H9 (cell line): ENCODE measurements at regions not wholly inside any gene's neighbourhood (a gene's known extent, or its start where the extent isn't known, plus 50 kb on each side); places are given as distances from the start of the nearest gene placed in this dataset.

ENCODE experiments used
- DNase-seq: peaks from one replicate; pipeline ENCODE4 v3.0.0-alpha.2; 2017
- H2AFZ ChIP-seq: one replicate; pipeline ENCODE4 v1.6.1; 2013; ENCODE audit warnings: mild to moderate bottlenecking, low read length, control low read depth, moderate library complexity
- H2AK5ac ChIP-seq: 2 replicates; pipeline ENCODE4 v1.6.1; 2013; ENCODE audit warnings: low read length, control low read depth, mixed read lengths; ENCODE audit not compliant: insufficient read length
- H2BK120ac ChIP-seq: one replicate; pipeline ENCODE4 v1.6.1; 2013; ENCODE audit warnings: low read depth, mild to moderate bottlenecking, low read length, control low read depth, inconsistent platforms; ENCODE audit not compliant: poor library complexity, severe bottlenecking
- H2BK12ac ChIP-seq: 2 replicates; pipeline ENCODE4 v1.6.1; 2013; ENCODE audit warnings: low read length, control low read depth, mixed read lengths, low read depth; ENCODE audit not compliant: insufficient read length
- H2BK15ac ChIP-seq: 2 replicates; pipeline ENCODE4 v1.6.1; 2013; ENCODE audit warnings: low read depth, low read length, control low read depth
- H2BK20ac ChIP-seq: one replicate; pipeline ENCODE4 v1.6.1; 2013; ENCODE audit warnings: low read depth, mild to moderate bottlenecking, low read length, control low read depth, inconsistent platforms; ENCODE audit not compliant: poor library complexity, severe bottlenecking
- H2BK5ac ChIP-seq: 2 replicates; pipeline ENCODE4 v1.6.1; 2013; ENCODE audit warnings: low read length, control low read depth, mixed read lengths; ENCODE audit not compliant: insufficient read length
- H3K14ac ChIP-seq: 2 replicates; pipeline ENCODE4 v1.6.1; 2013; ENCODE audit warnings: low read length, control low read depth; ENCODE audit not compliant: insufficient read depth
- H3K18ac ChIP-seq: 2 replicates; pipeline ENCODE4 v1.6.1; 2013; ENCODE audit warnings: low read depth, mild to moderate bottlenecking, mixed read lengths, low read length, control low read depth; ENCODE audit not compliant: insufficient read length
- H3K23ac ChIP-seq: 2 replicates; pipeline ENCODE4 v1.6.1; 2013; ENCODE audit warnings: low read length, control low read depth, mixed read lengths, low read depth; ENCODE audit not compliant: insufficient read length
- H3K23me2 ChIP-seq: 2 replicates; pipeline ENCODE4 v1.6.1; 2013; ENCODE audit warnings: low read depth, mild to moderate bottlenecking, mixed read lengths, low read length, control low read depth; ENCODE audit not compliant: insufficient read length, poor library complexity, severe bottlenecking
- H3K27ac ChIP-seq: 2 replicates; pipeline ENCODE4 v1.5.1; 2013; ENCODE audit warnings: low read length, control low read depth, mixed read lengths, low read depth; ENCODE audit not compliant: insufficient read length
- H3K27me3 ChIP-seq: 2 replicates; pipeline ENCODE4 v1.6.1; 2013; ENCODE audit warnings: low read length, control low read depth, inconsistent platforms; ENCODE audit not compliant: insufficient read depth
- H3K4ac ChIP-seq: 2 replicates; pipeline ENCODE4 v1.6.1; 2013; ENCODE audit warnings: low read depth, mild to moderate bottlenecking, control low read depth, inconsistent platforms, low read length, moderate library complexity
- H3K4me1 ChIP-seq: 2 replicates; pipeline ENCODE4 v1.6.1; 2013; ENCODE audit warnings: low read length, control low read depth, inconsistent platforms; ENCODE audit not compliant: insufficient read depth
- H3K4me2 ChIP-seq: 2 replicates; pipeline ENCODE4 v1.6.1; 2013; ENCODE audit warnings: low read length, control low read depth, mixed read lengths; ENCODE audit not compliant: insufficient read length, insufficient read depth
- H3K56ac ChIP-seq: 2 replicates; pipeline ENCODE4 v1.6.1; 2013; ENCODE audit warnings: low read depth, mild to moderate bottlenecking, mixed read lengths, low read length, control low read depth; ENCODE audit not compliant: insufficient read length
- H3K79me1 ChIP-seq: 2 replicates; pipeline ENCODE4 v1.6.1; 2013; ENCODE audit warnings: low read depth, mild to moderate bottlenecking, moderate library complexity, low read length, control low read depth, inconsistent platforms; ENCODE audit not compliant: insufficient read depth, poor library complexity, severe bottlenecking
- H3K79me2 ChIP-seq: 2 replicates; pipeline ENCODE4 v1.6.1; 2013; ENCODE audit warnings: low read length, control low read depth, inconsistent platforms; ENCODE audit not compliant: insufficient read depth
- H3K9ac ChIP-seq: 2 replicates; pipeline ENCODE4 v1.6.1; 2013; ENCODE audit warnings: low read length, control low read depth, mixed read lengths; ENCODE audit not compliant: insufficient read length; ENCODE audit errors: extremely low read depth
- H3K9me3 ChIP-seq: one replicate; pipeline ENCODE4 v1.6.1; 2013; ENCODE audit warnings: low read depth, low read length, inconsistent platforms; ENCODE audit not compliant: control insufficient read depth
- H3T11ph ChIP-seq: one replicate; pipeline ENCODE4 v1.6.1; 2013; ENCODE audit warnings: mild to moderate bottlenecking, low read length, control low read depth, inconsistent platforms
- H4K20me1 ChIP-seq: one replicate; pipeline ENCODE4 v1.6.1; 2013; ENCODE audit not compliant: control insufficient read depth, insufficient read length, insufficient read depth
- H4K5ac ChIP-seq: 2 replicates; pipeline ENCODE4 v1.6.1; 2013; ENCODE audit warnings: low read depth, mild to moderate bottlenecking, mixed read lengths, low read length, control low read depth; ENCODE audit not compliant: insufficient read length
- H4K8ac ChIP-seq: replicated peaks from 2 replicates; pipeline ENCODE4 v1.6.1; 2013; ENCODE audit warnings: low read length, control low read depth, mixed read lengths, low read depth; ENCODE audit not compliant: insufficient read length
- H4K91ac ChIP-seq: 2 replicates; pipeline ENCODE4 v1.6.1; 2013; ENCODE audit warnings: low read depth, mild to moderate bottlenecking, moderate library complexity, mixed read lengths, low read length, control low read depth; ENCODE audit not compliant: insufficient read length
- H3K27ac Mint-ChIP-seq, 3 experiments: 2 replicates in 2 of 3; 3 replicates in 1 of 3; pipeline ENCODE4 v1.8.0; 2020 to 2021; ENCODE audit warnings: mixed read lengths in 3 of 3, mild to moderate bottlenecking in 1 of 3, moderate library complexity in 1 of 3
- H3K27me3 Mint-ChIP-seq: 2 replicates; pipeline ENCODE4 v1.8.0; 2021; ENCODE audit warnings: low read depth, mild to moderate bottlenecking, moderate library complexity, mixed read lengths
- H3K36me3 Mint-ChIP-seq, 3 experiments: 2 replicates in 2 of 3; 3 replicates in 1 of 3; pipeline ENCODE4 v1.8.0; 2020 to 2021; ENCODE audit warnings: low read depth in 3 of 3, mixed read lengths in 3 of 3; ENCODE audit not compliant: insufficient read depth in 1 of 3
- H3K4me1 Mint-ChIP-seq, 2 experiments: 2 replicates each; pipeline ENCODE4 v1.8.0; 2020; ENCODE audit warnings: mixed read lengths in 2 of 2
- H3K4me3 Mint-ChIP-seq, 2 experiments: 2 replicates in 1 of 2; 3 replicates in 1 of 2; pipeline ENCODE4 v1.8.0; 2020 to 2021; ENCODE audit warnings: mild to moderate bottlenecking in 2 of 2, mixed read lengths in 2 of 2, moderate library complexity in 1 of 2
- H3K9me3 Mint-ChIP-seq, 2 experiments: 2 replicates in 1 of 2; 3 replicates in 1 of 2; pipeline ENCODE4 v1.8.0; 2020; ENCODE audit warnings: mild to moderate bottlenecking in 2 of 2, mixed read lengths in 2 of 2, moderate library complexity in 1 of 2
- CTCF ChIP-seq: fragments of 200-600 bp; sonication (generic); conservative IDR thresholded peaks from 3 replicates; pipeline ENCODE4 v1.8.0; 2021; ENCODE audit warnings: antibody characterized with exemption, mild to moderate bottlenecking
- WGBS: extraction: QIAGEN DNeasy Blood & Tissue Kit; methylation state at CpG from one replicate; pipeline ENCODE4 v1.1.7; 2013; ENCODE audit warnings: missing lambda C conversion rate, low lambda C conversion rate, mixed read lengths; ENCODE audit not compliant: insufficient read length; ENCODE audit errors: extremely low coverage; 5-methylcytosine and 5-hydroxymethylcytosine counted together

- no peak overlapping the region for H3K56ac ChIP-seq
- no peaks in the 10 kb centered on the region for H3K9me3 Mint-ChIP-seq
Observed at GRCh38 chr3:146839727-146840375, 234.7 kb upstream of the PLSCR5 start.

More at GRCh38 chr3:146839727-146840375, 234.7 kb upstream of the PLSCR5 start:
- no peaks in the 10 kb centered on the region for H3K4me1 ChIP-seq
- no peak overlapping the region for H2BK15ac ChIP-seq
- Mint-ChIP-seq H3K4me3 (no peak overlapping the region), H3K36me3 (no peaks in the 10 kb centered on the region), H3K4me1 (no peaks in the 10 kb centered on the region), H3K27me3 (no peaks in the 10 kb centered on the region), H3K27ac (no peak overlapping the region)
- no peak for TF ChIP-seq CTCF
- no peaks in the 10 kb centered on the region for H4K20me1 ChIP-seq
- no peaks in the 10 kb centered on the region for H3K9me3 ChIP-seq
- H3K4ac ChIP-seq, result no peak overlapping the region
- no peak overlapping the region for H2BK120ac ChIP-seq
- no peaks in the 10 kb centered on the region for H3K79me2 ChIP-seq
- no peaks in the 10 kb centered on the region for H3K79me1 ChIP-seq
- 100% methylated on average over 1 of the region's 3 CpGs for WGBS
- no peak overlapping the region for H3K27ac ChIP-seq
- H3K9ac ChIP-seq, result no peak overlapping the region
- no peaks in the 10 kb centered on the region for H3K23me2 ChIP-seq
- H4K5ac ChIP-seq, result no peak overlapping the region
- H3T11ph ChIP-seq, result no peak overlapping the region
- no peak overlapping the region for H2BK20ac ChIP-seq
- no peak overlapping the region for H3K18ac ChIP-seq
- H2BK12ac ChIP-seq, result no peak overlapping the region
- H2AFZ ChIP-seq, result no peak overlapping the region
- no peak overlapping the region for H3K14ac ChIP-seq
- DNase-seq, result no peak
- no peak overlapping the region for H4K91ac ChIP-seq
- no peaks in the 10 kb centered on the region for H3K27me3 ChIP-seq
- no peak overlapping the region for H3K23ac ChIP-seq
- H4K8ac ChIP-seq, result no peak overlapping the region
- H3K4me2 ChIP-seq, result no peak overlapping the region
- H2BK5ac ChIP-seq, result no peak overlapping the region
- H2AK5ac ChIP-seq, result no peak overlapping the region
